AG04450 (cell line): ENCODE measurements at regions not wholly inside any gene's neighbourhood (a gene's known extent, or its start where the extent isn't known, plus 50 kb on each side); places are given as distances from the start of the nearest gene placed in this dataset.

Experiments
- CTCF ChIA-PET: fragments of 300-600, 350-600 bp; formaldehyde crosslinking; extraction: SDS; loops from one replicate; lab custom pipeline; 2022; ENCODE audit warnings: antibody characterized with exemption, inconsistent platforms; lab: Charles Lee
- POLR2A ChIA-PET: fragments of 350-600 bp; formaldehyde crosslinking; extraction: SDS; loops from one replicate; lab custom pipeline; 2021; ENCODE audit warnings: antibody characterized with exemption, inconsistent platforms; lab: Yijun Ruan, JAX
- DNase-seq: peaks from one replicate; pipeline ENCODE4 v3.0.0-alpha.2; 2011; ENCODE audit warnings: low read depth, low spot score
- H3K27ac ChIP-seq: one replicate; pipeline ENCODE4 v1.5.1; 2012; ENCODE audit warnings: low read depth, low read length, control low read depth
- H3K27me3 ChIP-seq: one replicate; pipeline ENCODE4 v1.6.0; 2012; ENCODE audit warnings: low read length; ENCODE audit not compliant: control insufficient read depth, insufficient read depth
- H3K4me3 ChIP-seq: 2 replicates; pipeline ENCODE4 v1.5.1; 2011; ENCODE audit warnings: mild to moderate bottlenecking, low read depth, low read length, control low read depth
- H3K9me3 ChIP-seq: 2 replicates; pipeline ENCODE4 v1.5.1; 2012; ENCODE audit warnings: low read length; ENCODE audit not compliant: control insufficient read depth, insufficient read depth
- CTCF ChIP-seq: IDR thresholded peaks from 2 replicates; pipeline ENCODE4 v1.5.1; 2011; ENCODE audit warnings: low read depth, low read length, control low read depth, inconsistent platforms

- ChIA-PET POLR2A (no interaction called here), CTCF (no interaction called here)
- no peak overlapping the region for H3K4me3 ChIP-seq
- DNase-seq, result no peak
- peaks cover 18% of the 10 kb centered on the region for H3K9me3 ChIP-seq
- no peak overlapping the region for H3K27ac ChIP-seq
- no peak for TF ChIP-seq CTCF
- H3K27me3 ChIP-seq, result no peaks in the 10 kb centered on the region
Observed at GRCh38 chr2:116098049-116098448, 1655.6 kb downstream of the DPP10 start.

GRCh38 chr2:116109471-116109870, 1667.0 kb downstream of the DPP10 start:
- CTCF ChIA-PET, result no interaction called here

GRCh38 chr2:116117845-116118244, 1675.4 kb downstream of the DPP10 start:
- TF ChIP-seq CTCF, result no peak
- H3K27me3 ChIP-seq, result no peaks in the 10 kb centered on the region
- no peak for DNase-seq
- ChIA-PET POLR2A (no interaction called here), CTCF (no interaction called here)
- H3K9me3 ChIP-seq, result peaks cover 3% of the 10 kb centered on the region; the same call in 1 of the 2 replicates
- no peak overlapping the region for H3K4me3 ChIP-seq
- no peak overlapping the region for H3K27ac ChIP-seq

More at GRCh38 chr2:116109471-116109870, 1667.0 kb downstream of the DPP10 start:
- POLR2A ChIA-PET, result no interaction called here
- Histone ChIP-seq H3K4me3 (no peak overlapping the region), H3K27me3 (no peaks in the 10 kb centered on the region), H3K27ac (no peak overlapping the region), H3K9me3 (peaks cover 10% of the 10 kb centered on the region)
- no peak for DNase-seq
- no peak for TF ChIP-seq CTCF

GRCh38 chr2:116132833-116133232, 1681.7 kb upstream of the DDX18 start:
- no peak overlapping the region for H3K27ac ChIP-seq
- POLR2A ChIA-PET, result no interaction called here
- CTCF ChIA-PET, result no interaction called here

GRCh38 chr2:116133381-116133942, 1681.0 kb upstream of the DDX18 start:
- Histone ChIP-seq H3K9me3 (peaks cover 8% of the 10 kb centered on the region), H3K27me3 (no peaks in the 10 kb centered on the region), H3K4me3 (no peak overlapping the region), H3K27ac (no peak overlapping the region)
- no peak for DNase-seq
- POLR2A ChIA-PET, result no interaction called here
- CTCF ChIA-PET, result no interaction called here
- TF ChIP-seq CTCF, result no peak

More at GRCh38 chr2:116132833-116133232, 1681.7 kb upstream of the DDX18 start:
- H3K4me3 ChIP-seq, result no peak overlapping the region
- no peak for TF ChIP-seq CTCF
- no peaks in the 10 kb centered on the region for H3K27me3 ChIP-seq
- DNase-seq, result no peak
- peaks cover 8% of the 10 kb centered on the region for H3K9me3 ChIP-seq
